PC-9 (cell line): ENCODE measurements at regions not wholly inside any gene's neighbourhood (a gene's known extent, or its start where the extent isn't known, plus 50 kb on each side); places are given as distances from the start of the nearest gene placed in this dataset.

Experiments
- EZH2 ChIP-seq: fragments of 200-600 bp; sonication (generic); IDR thresholded peaks from 2 replicates; pipeline ENCODE4 v1.8.0; 2017; ENCODE audit warnings: antibody characterized with exemption, low read depth
- TF ChIP-seq, protein P1 (sequence below): fragments of 200-600 bp; sonication (generic); conservative IDR thresholded peaks from 2 replicates; pipeline ENCODE4 v1.6.1; 2017; ENCODE audit warnings: mixed run types, antibody characterized with exemption, mild to moderate bottlenecking, moderate library complexity

GRCh38 chr2:20879221-20879620, 56.3 kb upstream of the LDAH start:
- TF ChIP-seq, protein P1, sequence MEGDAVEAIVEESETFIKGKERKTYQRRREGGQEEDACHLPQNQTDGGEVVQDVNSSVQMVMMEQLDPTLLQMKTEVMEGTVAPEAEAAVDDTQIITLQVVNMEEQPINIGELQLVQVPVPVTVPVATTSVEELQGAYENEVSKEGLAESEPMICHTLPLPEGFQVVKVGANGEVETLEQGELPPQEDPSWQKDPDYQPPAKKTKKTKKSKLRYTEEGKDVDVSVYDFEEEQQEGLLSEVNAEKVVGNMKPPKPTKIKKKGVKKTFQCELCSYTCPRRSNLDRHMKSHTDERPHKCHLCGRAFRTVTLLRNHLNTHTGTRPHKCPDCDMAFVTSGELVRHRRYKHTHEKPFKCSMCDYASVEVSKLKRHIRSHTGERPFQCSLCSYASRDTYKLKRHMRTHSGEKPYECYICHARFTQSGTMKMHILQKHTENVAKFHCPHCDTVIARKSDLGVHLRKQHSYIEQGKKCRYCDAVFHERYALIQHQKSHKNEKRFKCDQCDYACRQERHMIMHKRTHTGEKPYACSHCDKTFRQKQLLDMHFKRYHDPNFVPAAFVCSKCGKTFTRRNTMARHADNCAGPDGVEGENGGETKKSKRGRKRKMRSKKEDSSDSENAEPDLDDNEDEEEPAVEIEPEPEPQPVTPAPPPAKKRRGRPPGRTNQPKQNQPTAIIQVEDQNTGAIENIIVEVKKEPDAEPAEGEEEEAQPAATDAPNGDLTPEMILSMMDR, result no peak
- TF ChIP-seq EZH2, result no peak
